CD4-positive, alpha-beta T cell treated with Interleukin-17A for 4 hours (primary cell): ENCODE measurements at regions not wholly inside any gene's neighbourhood (a gene's known extent, or its start where the extent isn't known, plus 50 kb on each side); places are given as distances from the start of the nearest gene placed in this dataset.

Experiments
- DNase-seq: peaks from one replicate; pipeline ENCODE4 v3.0.0-alpha.2; 2020; ENCODE audit warnings: mixed read lengths

GRCh38 chr20:12023194-12023795 lies 105.6 kb downstream of the BTBD3 start:
- DNase-seq = no peak

- no peak for DNase-seq
Observed at GRCh38 chr20:12028771-12029170, 111.1 kb downstream of the BTBD3 start.

- no peak for DNase-seq
Observed at GRCh38 chr20:12030470-12030869, 112.8 kb downstream of the BTBD3 start.

GRCh38 chr20:12036142-12036541 lies 118.4 kb downstream of the BTBD3 start:
- DNase-seq = no peak

- no peak for DNase-seq
Observed at GRCh38 chr20:12037521-12037920, 119.8 kb downstream of the BTBD3 start.

GRCh38 chr20:12040261-12040660 lies 122.6 kb downstream of the BTBD3 start:
- DNase-seq = no peak

- DNase-seq = no peak
Observed at GRCh38 chr20:12044969-12045368, 127.3 kb downstream of the BTBD3 start.

- DNase-seq = no peak
Observed at GRCh38 chr20:12047838-12048432, 130.2 kb downstream of the BTBD3 start.

GRCh38 chr20:12049125-12049524 lies 131.4 kb downstream of the BTBD3 start:
- DNase-seq = no peak

- no peak for DNase-seq
Observed at GRCh38 chr20:12051206-12052163, 133.8 kb downstream of the BTBD3 start.

GRCh38 chr20:12053353-12053752 lies 135.7 kb downstream of the BTBD3 start:
- no peak for DNase-seq

GRCh38 chr20:12054556-12054955 lies 136.9 kb downstream of the BTBD3 start:
- DNase-seq = no peak

GRCh38 chr20:12055161-12055560 lies 137.5 kb downstream of the BTBD3 start:
- DNase-seq = no peak

GRCh38 chr20:12056839-12057238 lies 139.1 kb downstream of the BTBD3 start:
- DNase-seq = no peak

GRCh38 chr20:12057778-12058177 lies 140.1 kb downstream of the BTBD3 start:
- DNase-seq = no peak

- no peak for DNase-seq
Observed at GRCh38 chr20:12058216-12058615, 140.5 kb downstream of the BTBD3 start.

GRCh38 chr20:12061466-12061865 lies 143.8 kb downstream of the BTBD3 start:
- no peak for DNase-seq

- DNase-seq = no peak
Observed at GRCh38 chr20:12063106-12063684, 145.5 kb downstream of the BTBD3 start.

GRCh38 chr20:12064540-12064939 lies 146.8 kb downstream of the BTBD3 start:
- no peak for DNase-seq

- no peak for DNase-seq
Observed at GRCh38 chr20:12067686-12068085, 150.0 kb downstream of the BTBD3 start.

- no peak for DNase-seq
Observed at GRCh38 chr20:12068121-12068520, 150.4 kb downstream of the BTBD3 start.

- DNase-seq = no peak
Observed at GRCh38 chr20:12069181-12069580, 151.5 kb downstream of the BTBD3 start.

GRCh38 chr20:12072221-12072953 lies 154.7 kb downstream of the BTBD3 start:
- no peak for DNase-seq
